Prostate gland (tissue), 2 donors: ENCODE measurements at regions not wholly inside any gene's neighbourhood (a gene's known extent, or its start where the extent isn't known, plus 50 kb on each side); places are given as distances from the start of the nearest gene placed in this dataset.

Experiments
- CTCF ChIP-seq, 4 experiments: fragments of 200-600 bp in 2 of 4; fragments of 450-650 bp in 2 of 4; sonication (generic) in 2 of 4; IDR thresholded peaks; 1 replicate in 3 of 4; 2 replicates in 1 of 4; pipeline ENCODE4 v1.5.1; 2016 to 2019; ENCODE audit warnings: antibody characterized with exemption in 4 of 4, mild to moderate bottlenecking in 2 of 4, moderate library complexity in 2 of 4
- POLR2A ChIP-seq: fragments of 450-650 bp; IDR thresholded peaks from one replicate; pipeline ENCODE4 v1.6.1; 2016; ENCODE audit warnings: antibody characterized with exemption, mild to moderate bottlenecking
- POLR2AphosphoS5 ChIP-seq: sonication (generic); formaldehyde crosslinking; IDR thresholded peaks from one replicate; pipeline ENCODE4 v1.6.1; 2017; ENCODE audit warnings: antibody characterized with exemption

DNA sequence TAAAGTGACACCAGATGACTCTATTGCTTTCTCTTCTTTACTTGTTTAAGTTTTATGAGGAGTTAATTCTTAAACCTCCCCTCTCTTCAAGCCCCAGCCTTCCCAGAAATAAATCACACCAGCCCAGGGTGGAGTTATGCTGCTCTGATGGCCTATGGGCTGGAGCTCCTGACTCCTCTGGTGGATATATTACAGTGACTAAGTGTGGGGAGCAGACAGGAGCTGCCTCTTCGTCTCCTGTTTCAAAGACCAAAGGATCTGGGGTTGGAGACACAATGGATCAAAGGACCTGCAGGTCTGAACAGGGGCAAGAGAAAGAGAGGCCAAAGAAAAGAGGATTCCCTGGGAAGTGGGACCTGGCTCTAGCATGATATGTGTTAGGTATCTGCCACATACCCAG, 312.0 kb upstream of the MSX2 start:
- TF ChIP-seq POLR2A (no peak), CTCF (IDR thresholded peaks at IDR 0.05) (no peak), POLR2AphosphoS5 (no peak)
